GM23248 (cell line): ENCODE measurements at regions not wholly inside any gene's neighbourhood (a gene's known extent, or its start where the extent isn't known, plus 50 kb on each side); places are given as distances from the start of the nearest gene placed in this dataset.

Source experiments
- EZH2 ChIP-seq: fragments of 200-600 bp; sonication (generic); IDR thresholded peaks from 2 replicates; pipeline ENCODE4 v1.6.1; 2018; ENCODE audit warnings: antibody characterized with exemption, mild to moderate bottlenecking; ENCODE audit not compliant: insufficient read depth, poor library complexity, severe bottlenecking
- EZH2phosphoT487 ChIP-seq: fragments of 200-600 bp; sonication (generic); IDR thresholded peaks from 2 replicates; pipeline ENCODE4 v1.6.1; 2018; ENCODE audit warnings: antibody characterized with exemption, moderate library complexity, mild to moderate bottlenecking, low read depth; ENCODE audit not compliant: insufficient read depth

GRCh38 chr13:65803530-65804392, 1426.4 kb downstream of the PCDH9 start:
- TF ChIP-seq EZH2phosphoT487 (no peak), EZH2 (no peak)
